Left lung (tissue), 4 donors: ENCODE measurements at regions not wholly inside any gene's neighbourhood (a gene's known extent, or its start where the extent isn't known, plus 50 kb on each side); places are given as distances from the start of the nearest gene placed in this dataset.

Experiments used
- ATAC-seq: fragments of 200-7000 bp; cut with Tn5 transposase; one replicate; pipeline ENCODE4 v1.9.1; 2020; ENCODE audit warnings: moderate library complexity
- DNase-seq, 4 donors: peaks; one replicate each; pipeline ENCODE4 v3.0.0-alpha.2; 2013 to 2020
- H3K27ac ChIP-seq, 2 donors: fragments of 200-600 bp; sonication (generic) in 1 of 2; one replicate each; pipeline versions ENCODE4 v1.5.0 to v1.8.0; 2020 to 2021
- H3K27me3 ChIP-seq, 2 donors: fragments of 200-600 bp; sonication (generic) in 1 of 2; one replicate each; pipeline versions ENCODE4 v1.5.0 to v1.8.0; 2020 to 2021
- H3K36me3 ChIP-seq, 2 donors: fragments of 200-600 bp; sonication (generic) in 1 of 2; one replicate each; pipeline versions ENCODE4 v1.5.0 to v1.8.0; 2020 to 2021
- H3K4me1 ChIP-seq, 2 donors: fragments of 200-600 bp; one replicate each; pipeline ENCODE4 v1.8.0; 2021
- H3K4me3 ChIP-seq, 2 donors: fragments of 200-600 bp; sonication (generic) in 1 of 2; one replicate each; pipeline versions ENCODE4 v1.5.0 to v1.8.0; 2020 to 2021; ENCODE audit warnings: mild to moderate bottlenecking in 1 of 2
- H3K9me3 ChIP-seq, 2 donors: fragments of 200-600 bp; sonication (generic) in 1 of 2; one replicate each; pipeline versions ENCODE4 v1.5.0 to v1.8.0; 2020 to 2021
- intact Hi-C, 2 donors: fragments of 100-400 bp; cut with DNase I; formaldehyde crosslinking; loops; one replicate each; pipeline versions ENCODE4 v1.11.2 to v1.14.2; 2022
- TF ChIP-seq, protein P1 (sequence below), 2 donors: fragments of 200-600 bp; sonication (generic) in 1 of 2; IDR thresholded peaks; one replicate each; pipeline versions ENCODE4 v1.5.0 to v1.8.0; 2021; ENCODE audit warnings: antibody characterized with exemption in 2 of 2
- donor health status: DM: no; HTN: yes; CAD: no.
- donor health status: DM: no; HTN: no; CAD: no.

DNA sequence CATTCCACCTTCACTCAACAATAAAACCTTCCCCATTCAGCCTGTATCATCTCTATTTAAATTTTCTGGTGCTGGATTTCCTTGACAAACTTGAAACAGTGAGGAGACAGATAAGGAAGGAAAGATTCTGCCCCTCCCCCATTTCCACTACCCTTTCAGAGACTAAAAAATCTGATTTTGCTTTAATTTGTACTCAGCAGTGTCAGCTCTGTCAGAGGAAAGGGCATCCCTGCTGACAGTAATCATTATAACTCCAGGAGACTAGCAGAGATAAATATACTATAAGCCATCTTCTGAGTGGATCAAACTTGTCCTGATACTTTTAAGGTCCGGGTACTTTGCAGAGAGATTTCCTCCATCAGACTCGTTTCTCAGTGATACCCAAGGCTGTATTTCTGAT lies 155.6 kb downstream of the SAMD5 start:
- H3K36me3 ChIP-seq, result no peaks in the 10 kb centered on the region
- ATAC-seq (no peak), DNase-seq (no peak)
- no peaks in the 10 kb centered on the region for H3K4me1 ChIP-seq
- intact Hi-C loops, result no loop called here
- no peak overlapping the region for H3K4me3 ChIP-seq
- no peaks in the 10 kb centered on the region for H3K27me3 ChIP-seq
- H3K27ac ChIP-seq, result no peak overlapping the region
- H3K9me3 ChIP-seq, result no peaks in the 10 kb centered on the region
- TF ChIP-seq, protein P1, sequence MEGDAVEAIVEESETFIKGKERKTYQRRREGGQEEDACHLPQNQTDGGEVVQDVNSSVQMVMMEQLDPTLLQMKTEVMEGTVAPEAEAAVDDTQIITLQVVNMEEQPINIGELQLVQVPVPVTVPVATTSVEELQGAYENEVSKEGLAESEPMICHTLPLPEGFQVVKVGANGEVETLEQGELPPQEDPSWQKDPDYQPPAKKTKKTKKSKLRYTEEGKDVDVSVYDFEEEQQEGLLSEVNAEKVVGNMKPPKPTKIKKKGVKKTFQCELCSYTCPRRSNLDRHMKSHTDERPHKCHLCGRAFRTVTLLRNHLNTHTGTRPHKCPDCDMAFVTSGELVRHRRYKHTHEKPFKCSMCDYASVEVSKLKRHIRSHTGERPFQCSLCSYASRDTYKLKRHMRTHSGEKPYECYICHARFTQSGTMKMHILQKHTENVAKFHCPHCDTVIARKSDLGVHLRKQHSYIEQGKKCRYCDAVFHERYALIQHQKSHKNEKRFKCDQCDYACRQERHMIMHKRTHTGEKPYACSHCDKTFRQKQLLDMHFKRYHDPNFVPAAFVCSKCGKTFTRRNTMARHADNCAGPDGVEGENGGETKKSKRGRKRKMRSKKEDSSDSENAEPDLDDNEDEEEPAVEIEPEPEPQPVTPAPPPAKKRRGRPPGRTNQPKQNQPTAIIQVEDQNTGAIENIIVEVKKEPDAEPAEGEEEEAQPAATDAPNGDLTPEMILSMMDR (IDR thresholded peaks at IDR 0.05), result no peak

DNA sequence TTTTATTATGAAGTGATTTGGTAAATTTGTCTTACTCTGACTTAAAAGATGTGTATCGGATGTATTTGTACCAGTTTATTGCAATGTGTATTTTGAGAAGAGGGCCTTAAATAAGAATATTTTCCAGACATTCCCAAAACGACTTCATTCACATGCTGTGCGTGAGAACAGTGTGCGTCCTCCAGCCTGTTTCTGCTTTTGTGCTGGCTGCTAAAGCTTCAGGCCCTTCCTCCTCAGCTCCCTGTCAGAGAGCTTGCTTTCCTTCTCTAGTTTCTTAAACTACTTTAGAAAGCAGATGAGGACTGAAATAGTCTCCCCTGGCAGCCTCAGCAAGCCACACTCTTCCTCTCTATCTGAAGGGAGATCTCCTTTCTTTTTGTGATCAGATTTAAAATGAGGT lies 157.8 kb downstream of the SAMD5 start:
- Histone ChIP-seq H3K27me3 (no peaks in the 10 kb centered on the region), H3K9me3 (peaks cover 0 to 11% of the 10 kb centered on the region in 2 donors), H3K36me3 (no peaks in the 10 kb centered on the region), H3K4me3 (no peak overlapping the region), H3K4me1 (no peaks in the 10 kb centered on the region), H3K27ac (no peak overlapping the region)
- DNase-seq (no peak), ATAC-seq (no peak)
- intact Hi-C loops, result no loop called here
- TF ChIP-seq, protein P1 (IDR thresholded peaks at IDR 0.05), result no peak

DNA sequence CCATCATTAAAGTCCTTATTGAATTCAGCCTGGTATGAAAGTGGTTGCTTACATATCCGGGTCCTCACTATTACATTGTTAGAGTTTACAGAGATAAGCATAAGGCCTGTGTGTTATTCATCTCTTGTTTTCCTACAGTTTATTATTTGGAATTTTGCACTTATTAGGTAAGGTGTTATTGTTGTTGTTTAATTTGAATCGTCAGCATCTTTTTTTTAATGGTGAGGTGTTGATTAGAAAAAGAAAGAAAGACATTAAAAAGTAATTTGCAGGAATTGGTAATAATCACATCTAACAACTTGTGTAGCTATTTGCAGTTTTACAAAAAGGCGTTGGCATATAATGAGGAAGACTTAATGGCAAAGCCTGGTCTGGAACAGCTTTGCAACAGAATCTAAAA lies 158.6 kb downstream of the SAMD5 start:
- H3K27ac ChIP-seq, result no peak overlapping the region
- ATAC-seq (no peak), DNase-seq (no peak)
- intact Hi-C loops, result no loop called here
- TF ChIP-seq, protein P1 (IDR thresholded peaks at IDR 0.05), result no peak
- no peaks in the 10 kb centered on the region for H3K27me3 ChIP-seq
- H3K9me3 ChIP-seq, result peaks cover 0 to 11% of the 10 kb centered on the region in 2 donors
- H3K4me1 ChIP-seq, result no peaks in the 10 kb centered on the region
- H3K4me3 ChIP-seq, result no peak overlapping the region
- no peaks in the 10 kb centered on the region for H3K36me3 ChIP-seq

DNA sequence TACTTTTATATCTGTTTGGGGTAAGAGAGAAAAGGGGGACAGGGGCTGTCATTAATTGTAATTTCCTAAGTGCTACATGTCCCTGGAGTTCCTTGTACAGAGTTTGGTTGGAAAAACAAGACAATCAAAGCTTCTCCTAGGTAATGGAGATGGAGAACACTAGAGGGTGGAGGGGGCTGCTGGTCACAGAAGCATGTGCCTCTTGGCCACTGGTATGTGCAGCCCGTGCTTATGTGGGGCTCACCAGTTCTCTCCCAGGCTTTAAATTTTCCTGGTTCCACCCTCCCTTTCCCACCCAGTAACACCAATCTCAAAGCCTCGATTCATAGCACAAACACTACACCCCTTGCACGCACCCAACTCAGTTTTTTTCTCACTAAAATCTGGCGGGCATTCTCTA lies 165.6 kb downstream of the SAMD5 start:
- DNase-seq, result no peak
- no peaks in the 10 kb centered on the region for H3K36me3 ChIP-seq
- H3K4me1 ChIP-seq, result no peaks in the 10 kb centered on the region
- H3K27me3 ChIP-seq, result no peaks in the 10 kb centered on the region
- H3K27ac ChIP-seq, result no peak overlapping the region
- TF ChIP-seq, protein P1 (IDR thresholded peaks at IDR 0.05), result no peak
- ATAC-seq, result no peak
- H3K4me3 ChIP-seq, result no peak overlapping the region
- peaks cover 0 to 11% of the 10 kb centered on the region in 2 donors for H3K9me3 ChIP-seq
- intact Hi-C loops, result no loop called here

DNA sequence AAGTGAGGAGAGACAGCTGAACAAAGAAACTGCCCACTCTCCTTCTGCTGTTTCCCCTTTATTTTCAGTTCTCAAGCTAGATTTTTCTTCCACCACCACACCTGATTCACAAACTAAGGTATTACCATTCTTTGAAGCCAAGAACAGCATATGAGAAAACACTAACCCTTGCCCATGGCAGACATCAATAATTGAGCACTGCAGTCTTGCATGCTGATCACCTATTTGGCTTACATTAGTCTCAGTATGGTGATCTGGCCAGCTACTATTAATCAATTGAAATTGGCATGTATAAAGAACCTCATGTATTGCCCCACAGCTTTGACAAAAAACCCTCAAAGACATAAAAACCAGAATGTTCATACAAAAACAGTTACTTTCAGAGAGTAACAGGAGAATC lies 166.3 kb downstream of the SAMD5 start:
- H3K4me3 ChIP-seq, result no peak overlapping the region
- TF ChIP-seq, protein P1 (IDR thresholded peaks at IDR 0.05), result no peak
- no peaks in the 10 kb centered on the region for H3K27me3 ChIP-seq
- ATAC-seq, result no peak
- DNase-seq, result no peak
- intact Hi-C loops, result no loop called here
- no peaks in the 10 kb centered on the region for H3K36me3 ChIP-seq
- no peak overlapping the region for H3K27ac ChIP-seq
- H3K9me3 ChIP-seq, result peaks cover 0 to 6% of the 10 kb centered on the region in 2 donors
- no peaks in the 10 kb centered on the region for H3K4me1 ChIP-seq
